H1 (cell line): ENCODE measurements at regions not wholly inside any gene's neighbourhood (a gene's known extent, or its start where the extent isn't known, plus 50 kb on each side); places are given as distances from the start of the nearest gene placed in this dataset.

ENCODE experiments used
- ASH2L ChIP-seq: fragments of 200-600, 300-600 bp; sonication (generic); IDR thresholded peaks from one replicate; pipeline ENCODE4 v1.7.1; 2017; ENCODE audit warnings: low read length
- CBX5 ChIP-seq: fragments of 300-800, 300-1000 bp; sonication (generic); IDR thresholded peaks from 2 replicates; pipeline ENCODE4 v1.7.1; 2016; ENCODE audit warnings: antibody characterized with exemption, low read length, low read depth
- CTCF ChIP-seq, 3 experiments: IDR thresholded peaks; 1 replicate in 2 of 3; 2 replicates in 1 of 3; pipeline versions ENCODE4 v1.5.1 to v1.6.1; 2011; ENCODE audit warnings: low read length in 3 of 3, mild to moderate bottlenecking in 3 of 3, inconsistent platforms in 2 of 3, low read depth in 1 of 3, moderate library complexity in 1 of 3; ENCODE audit not compliant: insufficient read depth in 1 of 3; ENCODE audit errors: control extremely low read depth in 1 of 3
- POLR2AphosphoS5 ChIP-seq: IDR thresholded peaks from 2 replicates; pipeline ENCODE4 v1.6.1; 2011; ENCODE audit warnings: low read depth, low read length
- SIN3A ChIP-seq, 2 experiments: IDR thresholded peaks in 1 of 2; conservative IDR thresholded peaks in 1 of 2; 2 replicates each; pipeline ENCODE4 v1.6.1; 2011 to 2012; ENCODE audit warnings: low read length in 2 of 2, improper control_type of control experiment in 1 of 2, low read depth in 1 of 2, mild to moderate bottlenecking in 1 of 2
- TF ChIP-seq, protein P1 (sequence below): fragments of 300-600 bp; sonication (generic); IDR thresholded peaks from 2 replicates; pipeline ENCODE4 v1.7.1; 2012; ENCODE audit warnings: low read length, moderate library complexity, mild to moderate bottlenecking, inconsistent platforms; ENCODE audit not compliant: insufficient replicate concordance

DNA sequence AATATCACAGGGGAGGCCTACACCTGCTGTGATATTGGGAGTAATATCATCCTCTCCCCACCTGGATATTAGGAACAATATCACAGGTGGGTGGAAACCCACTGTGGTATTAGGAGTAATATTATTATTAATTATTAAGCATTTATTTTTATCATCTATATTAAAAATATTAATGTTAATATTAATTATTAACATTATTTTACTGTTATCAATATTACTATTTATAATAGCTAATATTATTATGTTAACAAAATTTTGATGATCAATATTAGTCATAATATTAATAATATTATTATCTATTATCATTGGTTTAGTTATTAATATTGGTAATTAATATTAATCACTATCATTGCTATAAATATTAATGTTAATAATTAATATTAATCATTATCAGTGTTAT is 161.1 kb upstream of the API5 start (continued):
- TF ChIP-seq, protein P1, sequence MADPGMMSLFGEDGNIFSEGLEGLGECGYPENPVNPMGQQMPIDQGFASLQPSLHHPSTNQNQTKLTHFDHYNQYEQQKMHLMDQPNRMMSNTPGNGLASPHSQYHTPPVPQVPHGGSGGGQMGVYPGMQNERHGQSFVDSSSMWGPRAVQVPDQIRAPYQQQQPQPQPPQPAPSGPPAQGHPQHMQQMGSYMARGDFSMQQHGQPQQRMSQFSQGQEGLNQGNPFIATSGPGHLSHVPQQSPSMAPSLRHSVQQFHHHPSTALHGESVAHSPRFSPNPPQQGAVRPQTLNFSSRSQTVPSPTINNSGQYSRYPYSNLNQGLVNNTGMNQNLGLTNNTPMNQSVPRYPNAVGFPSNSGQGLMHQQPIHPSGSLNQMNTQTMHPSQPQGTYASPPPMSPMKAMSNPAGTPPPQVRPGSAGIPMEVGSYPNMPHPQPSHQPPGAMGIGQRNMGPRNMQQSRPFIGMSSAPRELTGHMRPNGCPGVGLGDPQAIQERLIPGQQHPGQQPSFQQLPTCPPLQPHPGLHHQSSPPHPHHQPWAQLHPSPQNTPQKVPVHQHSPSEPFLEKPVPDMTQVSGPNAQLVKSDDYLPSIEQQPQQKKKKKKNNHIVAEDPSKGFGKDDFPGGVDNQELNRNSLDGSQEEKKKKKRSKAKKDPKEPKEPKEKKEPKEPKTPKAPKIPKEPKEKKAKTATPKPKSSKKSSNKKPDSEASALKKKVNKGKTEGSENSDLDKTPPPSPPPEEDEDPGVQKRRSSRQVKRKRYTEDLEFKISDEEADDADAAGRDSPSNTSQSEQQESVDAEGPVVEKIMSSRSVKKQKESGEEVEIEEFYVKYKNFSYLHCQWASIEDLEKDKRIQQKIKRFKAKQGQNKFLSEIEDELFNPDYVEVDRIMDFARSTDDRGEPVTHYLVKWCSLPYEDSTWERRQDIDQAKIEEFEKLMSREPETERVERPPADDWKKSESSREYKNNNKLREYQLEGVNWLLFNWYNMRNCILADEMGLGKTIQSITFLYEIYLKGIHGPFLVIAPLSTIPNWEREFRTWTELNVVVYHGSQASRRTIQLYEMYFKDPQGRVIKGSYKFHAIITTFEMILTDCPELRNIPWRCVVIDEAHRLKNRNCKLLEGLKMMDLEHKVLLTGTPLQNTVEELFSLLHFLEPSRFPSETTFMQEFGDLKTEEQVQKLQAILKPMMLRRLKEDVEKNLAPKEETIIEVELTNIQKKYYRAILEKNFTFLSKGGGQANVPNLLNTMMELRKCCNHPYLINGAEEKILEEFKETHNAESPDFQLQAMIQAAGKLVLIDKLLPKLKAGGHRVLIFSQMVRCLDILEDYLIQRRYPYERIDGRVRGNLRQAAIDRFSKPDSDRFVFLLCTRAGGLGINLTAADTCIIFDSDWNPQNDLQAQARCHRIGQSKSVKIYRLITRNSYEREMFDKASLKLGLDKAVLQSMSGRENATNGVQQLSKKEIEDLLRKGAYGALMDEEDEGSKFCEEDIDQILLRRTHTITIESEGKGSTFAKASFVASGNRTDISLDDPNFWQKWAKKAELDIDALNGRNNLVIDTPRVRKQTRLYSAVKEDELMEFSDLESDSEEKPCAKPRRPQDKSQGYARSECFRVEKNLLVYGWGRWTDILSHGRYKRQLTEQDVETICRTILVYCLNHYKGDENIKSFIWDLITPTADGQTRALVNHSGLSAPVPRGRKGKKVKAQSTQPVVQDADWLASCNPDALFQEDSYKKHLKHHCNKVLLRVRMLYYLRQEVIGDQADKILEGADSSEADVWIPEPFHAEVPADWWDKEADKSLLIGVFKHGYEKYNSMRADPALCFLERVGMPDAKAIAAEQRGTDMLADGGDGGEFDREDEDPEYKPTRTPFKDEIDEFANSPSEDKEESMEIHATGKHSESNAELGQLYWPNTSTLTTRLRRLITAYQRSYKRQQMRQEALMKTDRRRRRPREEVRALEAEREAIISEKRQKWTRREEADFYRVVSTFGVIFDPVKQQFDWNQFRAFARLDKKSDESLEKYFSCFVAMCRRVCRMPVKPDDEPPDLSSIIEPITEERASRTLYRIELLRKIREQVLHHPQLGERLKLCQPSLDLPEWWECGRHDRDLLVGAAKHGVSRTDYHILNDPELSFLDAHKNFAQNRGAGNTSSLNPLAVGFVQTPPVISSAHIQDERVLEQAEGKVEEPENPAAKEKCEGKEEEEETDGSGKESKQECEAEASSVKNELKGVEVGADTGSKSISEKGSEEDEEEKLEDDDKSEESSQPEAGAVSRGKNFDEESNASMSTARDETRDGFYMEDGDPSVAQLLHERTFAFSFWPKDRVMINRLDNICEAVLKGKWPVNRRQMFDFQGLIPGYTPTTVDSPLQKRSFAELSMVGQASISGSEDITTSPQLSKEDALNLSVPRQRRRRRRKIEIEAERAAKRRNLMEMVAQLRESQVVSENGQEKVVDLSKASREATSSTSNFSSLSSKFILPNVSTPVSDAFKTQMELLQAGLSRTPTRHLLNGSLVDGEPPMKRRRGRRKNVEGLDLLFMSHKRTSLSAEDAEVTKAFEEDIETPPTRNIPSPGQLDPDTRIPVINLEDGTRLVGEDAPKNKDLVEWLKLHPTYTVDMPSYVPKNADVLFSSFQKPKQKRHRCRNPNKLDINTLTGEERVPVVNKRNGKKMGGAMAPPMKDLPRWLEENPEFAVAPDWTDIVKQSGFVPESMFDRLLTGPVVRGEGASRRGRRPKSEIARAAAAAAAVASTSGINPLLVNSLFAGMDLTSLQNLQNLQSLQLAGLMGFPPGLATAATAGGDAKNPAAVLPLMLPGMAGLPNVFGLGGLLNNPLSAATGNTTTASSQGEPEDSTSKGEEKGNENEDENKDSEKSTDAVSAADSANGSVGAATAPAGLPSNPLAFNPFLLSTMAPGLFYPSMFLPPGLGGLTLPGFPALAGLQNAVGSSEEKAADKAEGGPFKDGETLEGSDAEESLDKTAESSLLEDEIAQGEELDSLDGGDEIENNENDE = no peak
- TF ChIP-seq CTCF (IDR thresholded peaks at IDR 0.05; ENCODE audit: control extremely low read depth in 1 of 3, insufficient read depth in 1 of 3, low read depth in 1 of 3, low read length in 3 of 3) = no peak
- TF ChIP-seq CBX5 = no peak
- no peak for TF ChIP-seq ASH2L
- TF ChIP-seq POLR2AphosphoS5 = no peak
- no peak for TF ChIP-seq SIN3A (conservative IDR thresholded peaks at IDR 0.05 in 1 of 2, IDR thresholded peaks at IDR 0.05 in 1 of 2; ENCODE audit: low read depth in 1 of 2, low read length in 2 of 2)
